GM18517 (cell line): ENCODE measurements at regions not wholly inside any gene's neighbourhood (a gene's known extent, or its start where the extent isn't known, plus 50 kb on each side); places are given as distances from the start of the nearest gene placed in this dataset.
"Not testable (repeated sequence)": the region's sequence is repeated elsewhere in the genome, so short reads cannot be mapped to it uniquely, and the experiment has no call there.

ENCODE experiments used
- ATAC-seq: cut with Tn5 transposase; IDR thresholded peaks from one replicate; pipeline ENCODE4 v1.9.1; 2021; ENCODE audit warnings: mild to moderate bottlenecking, moderate library complexity; ENCODE audit not compliant: unreplicated experiment

DNA sequence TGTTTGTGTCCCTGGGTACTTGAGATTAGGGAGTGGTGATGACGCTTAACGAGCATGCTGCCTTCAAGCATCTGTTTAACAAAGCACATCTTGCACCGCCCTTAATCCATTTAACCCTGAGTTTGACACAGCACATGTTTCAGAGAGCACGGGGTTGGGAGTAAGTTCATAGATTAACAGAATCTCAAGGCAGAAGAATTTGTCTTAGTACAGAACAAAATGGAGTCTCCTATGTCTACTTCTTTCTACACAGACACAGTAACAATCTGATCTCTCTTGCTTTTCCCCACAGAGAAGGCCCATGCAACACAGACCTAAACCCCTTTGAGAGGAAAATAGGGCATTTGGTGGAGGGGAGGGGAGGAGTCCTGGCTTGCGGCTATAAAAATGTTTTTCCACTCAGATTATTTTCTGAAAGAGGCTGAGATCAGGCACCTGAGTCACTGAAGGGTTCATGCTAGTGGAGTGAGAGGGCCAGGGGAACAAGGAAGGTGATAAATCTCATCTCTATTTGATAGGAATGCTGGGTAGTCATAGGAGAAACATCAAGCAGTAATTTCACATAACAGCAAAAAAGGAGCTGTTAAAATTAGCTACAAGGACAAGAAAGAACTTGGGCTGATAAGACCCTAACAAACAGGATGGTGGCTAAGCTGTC lies 136.9 kb downstream of the OR2B2 start:
- ATAC-seq = not testable (repeated sequence)

DNA sequence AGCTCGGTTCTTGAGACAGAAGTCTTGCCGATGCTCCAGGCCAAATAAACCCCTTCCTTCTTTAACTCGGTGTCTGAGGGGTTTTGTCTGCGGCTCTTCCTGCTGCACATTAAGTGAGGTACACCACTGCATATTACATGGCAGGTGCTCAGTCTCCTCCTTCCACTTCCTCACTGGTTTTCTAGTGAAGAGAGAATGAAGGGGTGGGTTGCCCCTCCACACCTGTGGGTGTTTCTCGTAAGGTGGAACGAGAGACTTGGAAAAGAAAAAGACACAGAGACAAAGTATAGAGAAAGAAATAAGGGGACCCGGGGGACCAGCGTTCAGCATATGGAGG lies 138.0 kb downstream of the OR2B2 start:
- ATAC-seq = not testable (repeated sequence)

- ATAC-seq = not testable (repeated sequence)
Observed at GRCh38 chr6:27773542-27774263, 138.5 kb downstream of the OR2B2 start.

DNA sequence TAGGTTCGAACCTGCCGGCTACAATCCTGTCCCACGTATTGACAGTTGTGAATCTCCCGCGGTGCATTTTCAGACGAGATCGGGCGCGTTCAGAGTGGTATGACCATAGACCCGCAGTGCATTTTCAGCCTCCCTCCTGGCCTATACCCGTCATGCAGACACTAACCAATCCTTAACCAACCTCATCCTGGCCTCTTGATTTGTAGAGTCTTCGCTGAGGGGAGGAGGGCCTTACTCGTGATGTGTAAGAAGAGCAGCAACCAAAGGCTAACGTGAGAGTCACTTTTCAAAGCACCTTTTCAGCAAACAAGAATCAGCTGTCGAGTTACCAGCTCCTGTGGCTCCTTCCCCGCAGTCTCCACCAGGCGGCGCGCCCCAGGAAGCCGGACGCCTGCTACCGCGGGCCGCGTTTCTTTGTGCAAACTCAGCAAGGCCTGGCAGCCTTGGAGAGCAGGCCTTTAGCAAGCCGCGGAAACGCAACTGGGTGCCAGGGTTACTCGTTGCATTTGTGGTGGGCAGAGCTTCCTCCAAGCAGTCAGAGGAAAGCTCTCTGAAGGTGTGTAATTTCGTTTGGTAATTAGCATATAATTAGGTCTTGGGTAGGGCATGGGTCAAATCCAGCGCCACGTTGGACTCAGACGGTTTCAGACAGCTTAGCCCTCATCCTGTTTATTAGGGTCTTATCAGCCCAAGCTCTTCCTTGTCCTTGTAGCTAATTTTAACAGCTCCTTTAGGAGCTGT lies 139.8 kb downstream of the OR2B2 start:
- no peak for ATAC-seq

DNA sequence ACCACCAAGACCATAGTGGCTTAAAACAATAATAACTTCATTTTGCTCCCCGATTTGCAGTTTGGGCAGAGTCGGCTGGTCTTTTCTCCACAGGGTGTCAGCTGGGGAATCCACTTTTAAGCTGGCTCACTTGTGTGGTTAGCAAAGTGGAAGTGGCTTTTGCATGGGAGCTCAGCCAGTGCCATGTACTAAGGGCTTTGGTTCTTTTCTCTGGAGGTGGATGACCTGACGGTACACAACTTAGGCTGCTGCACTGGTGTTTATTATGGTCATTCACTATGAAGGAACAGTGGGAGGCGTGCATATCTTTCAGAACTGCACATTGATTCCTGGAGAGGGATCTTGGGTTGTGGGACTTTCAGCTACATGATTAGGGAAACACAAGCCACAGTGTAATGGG lies 141.0 kb downstream of the OR2B2 start:
- ATAC-seq = no peak

DNA sequence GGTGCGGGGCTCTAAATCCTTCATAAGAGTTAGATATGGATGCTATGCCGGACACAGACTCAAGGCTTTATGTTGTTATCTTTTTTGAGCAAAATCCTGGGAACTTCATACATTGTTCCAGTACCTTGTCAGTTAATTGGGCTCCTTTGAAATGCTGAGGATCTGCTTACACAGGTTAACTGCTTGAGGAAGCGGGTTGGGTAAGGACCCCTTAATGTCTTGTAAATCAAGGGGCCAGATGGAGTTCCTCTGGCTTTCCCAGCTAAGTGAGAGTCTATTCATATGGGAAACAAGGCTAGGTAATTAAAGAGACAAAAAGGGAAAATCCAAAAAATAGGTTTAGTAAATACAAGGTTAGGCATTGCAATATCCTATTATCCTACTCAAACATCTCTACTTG lies 141.5 kb downstream of the OR2B2 start:
- no peak for ATAC-seq

- no peak for ATAC-seq
Observed at GRCh38 chr6:27768556-27768955, 143.6 kb downstream of the OR2B2 start.

- no peak for ATAC-seq
Observed at GRCh38 chr6:27767851-27768250, 144.3 kb downstream of the OR2B2 start.

DNA sequence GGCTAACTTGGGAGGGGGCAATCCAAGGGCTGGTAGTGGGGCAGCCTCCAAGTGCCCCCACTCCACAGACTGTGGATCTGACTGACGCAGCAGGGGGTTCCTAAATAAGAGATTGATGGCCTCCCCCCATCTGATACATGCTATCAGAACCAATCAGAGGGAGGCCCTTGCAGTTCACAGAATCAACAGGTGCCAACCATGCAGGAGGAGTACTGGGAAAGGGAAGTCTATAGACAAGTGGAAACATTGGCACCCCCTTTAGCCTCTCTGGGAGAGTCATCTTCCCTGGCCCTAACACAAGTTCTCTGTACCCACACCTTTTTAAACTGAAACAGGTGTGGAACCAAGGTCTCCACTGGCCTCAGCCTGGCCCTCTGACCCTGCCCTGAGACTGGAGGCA lies 145.8 kb downstream of the OR2B2 start:
- ATAC-seq = no peak

DNA sequence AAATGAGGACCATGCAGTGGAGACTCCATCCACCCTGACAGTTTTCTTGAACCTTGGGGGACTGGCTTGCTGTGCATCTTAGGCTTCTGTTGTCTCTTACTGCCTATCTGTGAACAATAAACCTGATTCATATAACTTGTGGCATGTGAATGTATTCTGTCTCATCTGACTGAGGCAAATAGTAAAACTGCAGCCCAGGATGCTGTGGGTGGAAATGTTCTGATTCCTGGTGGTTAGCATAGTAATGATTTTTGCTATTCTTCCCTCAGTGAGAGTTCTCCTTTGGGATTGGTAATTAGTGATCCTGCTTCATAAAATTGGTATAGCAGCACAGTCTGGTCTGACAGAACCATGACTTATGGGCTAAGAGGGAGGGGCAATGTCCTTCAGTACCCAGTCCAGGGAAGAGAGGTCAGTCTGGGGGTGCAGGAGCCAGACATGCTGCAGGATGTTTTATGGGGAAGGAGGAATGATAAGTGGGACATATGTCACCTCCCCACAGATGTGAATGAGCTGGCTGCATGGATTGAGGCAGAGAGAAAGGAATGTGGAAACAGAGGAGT lies 147.1 kb downstream of the OR2B2 start:
- ATAC-seq = no peak

DNA sequence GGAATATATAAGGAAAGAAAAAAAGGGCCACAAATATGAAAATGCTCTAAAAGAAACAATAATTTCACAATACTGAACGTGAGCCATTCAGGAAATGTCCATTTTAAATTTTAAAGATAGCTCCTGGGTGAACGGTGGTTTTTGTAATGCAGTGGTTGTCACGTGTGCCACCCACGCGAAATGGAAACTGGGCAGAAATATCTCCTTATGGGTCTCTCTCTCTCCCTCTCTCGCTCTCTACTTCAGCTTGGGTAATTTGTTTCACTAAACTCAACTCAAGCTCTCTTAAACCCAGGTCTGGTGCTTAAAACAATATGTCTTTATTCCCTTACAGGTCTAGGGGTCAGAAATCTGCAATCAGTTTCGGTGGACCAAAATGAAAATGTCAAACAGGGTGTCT lies 150.8 kb downstream of the OR2B2 start:
- ATAC-seq = no peak

DNA sequence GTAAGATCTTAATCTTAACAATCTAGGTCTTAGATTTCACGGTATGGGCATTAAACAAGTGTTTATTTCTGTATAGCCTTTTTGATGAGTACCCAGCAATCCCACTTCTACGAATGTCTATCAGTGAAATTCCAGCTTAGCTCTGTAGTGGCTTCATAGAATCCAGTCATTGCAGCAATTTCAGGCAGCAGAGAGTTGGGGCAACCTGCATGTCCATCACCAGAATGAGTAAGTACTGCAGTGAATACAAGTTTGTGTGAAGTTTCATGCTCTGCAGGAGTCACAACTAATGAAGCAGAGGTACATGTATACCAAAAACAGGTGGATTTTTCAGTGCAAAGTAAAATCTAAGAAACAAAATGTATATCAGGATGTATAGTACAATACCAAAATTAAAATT lies 151.7 kb downstream of the OR2B2 start:
- no peak for ATAC-seq

DNA sequence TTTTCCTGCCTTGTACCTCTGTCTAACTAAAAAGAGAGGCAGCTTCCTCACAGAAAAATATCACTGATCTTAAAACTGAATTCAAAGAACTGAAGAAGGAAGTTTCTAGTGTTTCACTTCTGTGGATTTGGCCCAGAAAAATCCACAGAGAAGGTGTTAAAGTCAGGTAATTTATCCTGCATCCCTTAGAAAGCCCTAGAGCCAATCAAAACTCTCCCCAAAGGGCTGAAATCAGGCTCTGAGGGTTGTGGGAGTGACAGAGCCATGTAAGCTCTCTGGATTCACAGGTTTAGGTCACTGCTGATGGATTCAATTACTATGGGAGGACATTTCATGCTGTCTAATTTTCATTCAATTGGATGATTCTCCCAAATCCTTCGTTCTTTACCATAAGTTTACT lies 152.3 kb downstream of the OR2B2 start:
- ATAC-seq = no peak

GRCh38 chr6:27758491-27758890 lies 153.7 kb downstream of the OR2B2 start:
- no peak for ATAC-seq

- no peak for ATAC-seq
Observed at GRCh38 chr6:27757307-27757706, 154.9 kb downstream of the OR2B2 start.

- no peak for ATAC-seq
Observed at GRCh38 chr6:27755768-27756167, 156.4 kb downstream of the OR2B2 start.

- ATAC-seq = no peak
Observed at GRCh38 chr6:27754408-27754782, 157.8 kb downstream of the OR2B2 start.

GRCh38 chr6:27753668-27754407 lies 158.4 kb downstream of the OR2B2 start:
- peak; percentile 39 for ATAC-seq

DNA sequence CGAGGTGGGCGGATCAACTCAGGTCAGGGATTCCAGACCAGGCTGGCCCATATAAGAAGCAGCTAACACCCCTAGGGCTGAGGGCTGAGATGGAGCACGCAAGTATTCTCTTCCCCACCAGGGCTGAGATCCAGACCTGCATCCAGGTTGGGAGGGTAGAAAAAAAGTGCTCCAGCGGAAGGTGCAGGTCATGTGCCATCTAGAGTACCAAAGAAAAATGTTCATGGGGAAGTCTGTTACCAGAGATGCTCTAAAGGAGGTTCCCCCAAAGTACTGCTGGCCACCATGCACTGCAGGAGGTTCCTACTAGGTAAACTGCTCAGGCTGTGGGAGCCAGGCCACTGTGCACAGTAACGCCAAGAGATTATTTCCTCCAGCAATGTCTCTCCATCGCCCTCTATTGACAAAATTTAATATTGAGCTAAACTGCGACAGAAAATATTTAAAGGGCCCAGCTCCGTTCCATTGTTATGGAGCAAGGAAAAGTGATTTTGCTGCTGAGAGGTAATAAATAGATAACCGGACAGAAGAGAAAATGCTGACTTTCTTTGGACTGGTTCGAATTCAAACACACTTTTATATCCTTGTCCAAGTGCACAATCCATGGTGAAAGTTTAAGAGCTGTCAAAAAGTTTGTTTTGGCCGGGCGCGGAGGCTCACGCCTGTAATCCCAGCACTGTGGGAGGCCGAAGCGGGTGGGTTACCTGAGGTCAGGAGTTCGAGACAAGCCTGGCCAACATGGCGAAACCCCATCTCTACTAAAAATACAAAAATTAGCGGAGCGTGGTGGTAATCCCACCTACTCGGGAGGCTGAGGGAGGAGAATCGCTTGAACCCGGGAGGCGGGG lies 159.9 kb downstream of the OR2B2 start:
- ATAC-seq = peak; percentile 46

- no peak for ATAC-seq
Observed at GRCh38 chr6:27748661-27749060, 163.5 kb downstream of the OR2B2 start.
